CD4-positive, alpha-beta T cell (primary cell): ENCODE measurements at regions not wholly inside any gene's neighbourhood (a gene's known extent, or its start where the extent isn't known, plus 50 kb on each side); places are given as distances from the start of the nearest gene placed in this dataset.

Experiments
- ATAC-seq: fragments of 200-7000 bp; cut with Tn5 transposase; one replicate; pipeline ENCODE4 v1.10.0; 2022; ENCODE audit warnings: mild to moderate bottlenecking; ENCODE audit not compliant: poor library complexity
- CTCF ChIA-PET: fragments of 350-600 bp; sonication (Branson Sonifier 250); formaldehyde crosslinking; loops from one replicate; lab custom pipeline; 2021; ENCODE audit warnings: antibody characterized with exemption, inconsistent platforms; lab: Charles Lee
- POLR2A ChIA-PET: fragments of 350-600 bp; sonication (Branson Sonifier 250); formaldehyde crosslinking; loops from one replicate; lab custom pipeline; 2021; ENCODE audit warnings: antibody characterized with exemption, inconsistent platforms; lab: Charles Lee
- DNase-seq, 14 experiments: peaks; one replicate each; pipeline ENCODE4 v3.0.0-alpha.2; 2013 to 2020; ENCODE audit warnings: mixed read lengths in 2 of 14
- H3K27ac ChIP-seq, 2 donors: one replicate each; pipeline versions ENCODE4 v1.5.1 to v1.7.0; 2013; ENCODE audit warnings: low read length in 2 of 2, low read depth in 1 of 2, mild to moderate bottlenecking in 1 of 2
- H3K27me3 ChIP-seq, 2 experiments: 1 replicate in 1 of 2; 2 replicates in 1 of 2; pipeline versions ENCODE4 v1.6.1 to v1.7.0; 2013; ENCODE audit warnings: low read length in 2 of 2, control low read depth in 1 of 2, mild to moderate bottlenecking in 1 of 2, moderate library complexity in 1 of 2; ENCODE audit not compliant: insufficient read depth in 2 of 2, control insufficient read depth in 1 of 2
- H3K36me3 ChIP-seq: one replicate; pipeline ENCODE4 v1.6.1; 2013; ENCODE audit warnings: low read length, control low read depth; ENCODE audit not compliant: insufficient read depth
- H3K4me1 ChIP-seq: one replicate; pipeline ENCODE4 v1.6.1; 2013; ENCODE audit warnings: low read length, control low read depth; ENCODE audit not compliant: insufficient read depth
- H3K4me3 ChIP-seq: one replicate; pipeline ENCODE4 v1.5.1; 2013; ENCODE audit warnings: mild to moderate bottlenecking, low read length, moderate library complexity
- H3K9me3 ChIP-seq, 2 experiments: 1 replicate in 1 of 2; 2 replicates in 1 of 2; pipeline versions ENCODE4 v1.6.1 to v1.7.0; 2013; ENCODE audit warnings: low read length in 2 of 2, mild to moderate bottlenecking in 2 of 2, control low read depth in 1 of 2, moderate library complexity in 1 of 2; ENCODE audit not compliant: control insufficient read depth in 1 of 2, insufficient read depth in 1 of 2
- H3K27ac Mint-ChIP-seq: one replicate; pipeline ENCODE4 v1.8.0; 2020; ENCODE audit warnings: mixed read lengths
- H3K27me3 Mint-ChIP-seq: one replicate; pipeline ENCODE4 v1.8.0; 2021; ENCODE audit warnings: mixed read lengths
- H3K36me3 Mint-ChIP-seq: one replicate; pipeline ENCODE4 v1.8.0; 2021; ENCODE audit warnings: low read depth, mixed read lengths
- H3K4me1 Mint-ChIP-seq: one replicate; pipeline ENCODE4 v1.8.0; 2021; ENCODE audit warnings: low read depth, mixed read lengths
- H3K4me3 Mint-ChIP-seq: one replicate; pipeline ENCODE4 v1.8.0; 2020; ENCODE audit warnings: mild to moderate bottlenecking, mixed read lengths
- H3K9me3 Mint-ChIP-seq: one replicate; pipeline ENCODE4 v1.8.0; 2020; ENCODE audit warnings: mixed read lengths
- intact Hi-C, 2 experiments: fragments of 100-400 bp; cut with DNase I in 1 of 2; cut with micrococcal nuclease in 1 of 2; formaldehyde crosslinking; loops; one replicate each; pipeline versions ENCODE4 v1.15.1 to v1.9.0; 2023 to 2025; cut with DNase I, micrococcal nuclease
- TF ChIP-seq, protein P1 (sequence below): fragments of 200-600 bp; IDR thresholded peaks from one replicate; pipeline ENCODE4 v1.8.0; 2022; ENCODE audit warnings: antibody characterized with exemption, mild to moderate bottlenecking

DNA sequence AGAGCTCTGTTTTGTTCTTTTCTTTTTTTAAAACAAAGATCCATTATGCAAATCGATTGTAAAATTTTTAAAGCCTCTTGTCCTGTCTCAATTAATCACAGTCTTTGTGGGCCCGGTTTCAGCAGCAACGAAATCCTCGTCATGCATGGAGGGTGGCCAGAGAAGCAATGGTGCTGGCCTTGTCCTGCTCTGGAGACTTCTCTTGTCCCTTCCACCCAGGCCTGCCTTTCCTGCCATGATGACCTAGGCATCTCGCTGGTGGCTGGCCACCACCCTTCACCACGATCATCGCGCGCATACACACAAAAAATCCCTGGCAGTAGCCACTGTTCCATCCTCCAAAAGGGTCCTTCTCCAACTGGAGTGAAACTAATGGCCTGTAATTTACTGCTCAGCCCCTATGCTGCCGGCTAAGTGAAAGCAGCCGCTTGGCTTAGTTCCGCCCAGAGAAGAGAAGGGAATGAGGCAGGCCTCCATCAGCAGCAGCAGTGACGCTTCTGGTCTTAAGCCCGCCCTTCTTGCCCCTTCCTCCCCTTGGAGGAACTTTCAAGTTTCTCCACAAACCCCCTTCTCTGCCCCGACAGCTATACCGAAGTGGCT lies 309.5 kb downstream of the NPHP4 start:
- Histone ChIP-seq H3K27ac (no peak overlapping the region), H3K9me3 (no peaks in the 10 kb centered on the region), H3K36me3 (no peaks in the 10 kb centered on the region), H3K4me1 (no peaks in the 10 kb centered on the region), H3K27me3 (peaks cover 3 to 12% of the 10 kb centered on the region in 2 experiments), H3K4me3 (no peak overlapping the region)
- Mint-ChIP-seq H3K27me3 (peaks cover 35% of the 10 kb centered on the region), H3K4me1 (no peaks in the 10 kb centered on the region), H3K27ac (no peak overlapping the region), H3K36me3 (no peaks in the 10 kb centered on the region), H3K9me3 (no peaks in the 10 kb centered on the region), H3K4me3 (no peak overlapping the region)
- ATAC-seq (no peak), DNase-seq (no peak)
- ChIA-PET CTCF (no interaction called here), POLR2A (no interaction called here)
- TF ChIP-seq, protein P1, sequence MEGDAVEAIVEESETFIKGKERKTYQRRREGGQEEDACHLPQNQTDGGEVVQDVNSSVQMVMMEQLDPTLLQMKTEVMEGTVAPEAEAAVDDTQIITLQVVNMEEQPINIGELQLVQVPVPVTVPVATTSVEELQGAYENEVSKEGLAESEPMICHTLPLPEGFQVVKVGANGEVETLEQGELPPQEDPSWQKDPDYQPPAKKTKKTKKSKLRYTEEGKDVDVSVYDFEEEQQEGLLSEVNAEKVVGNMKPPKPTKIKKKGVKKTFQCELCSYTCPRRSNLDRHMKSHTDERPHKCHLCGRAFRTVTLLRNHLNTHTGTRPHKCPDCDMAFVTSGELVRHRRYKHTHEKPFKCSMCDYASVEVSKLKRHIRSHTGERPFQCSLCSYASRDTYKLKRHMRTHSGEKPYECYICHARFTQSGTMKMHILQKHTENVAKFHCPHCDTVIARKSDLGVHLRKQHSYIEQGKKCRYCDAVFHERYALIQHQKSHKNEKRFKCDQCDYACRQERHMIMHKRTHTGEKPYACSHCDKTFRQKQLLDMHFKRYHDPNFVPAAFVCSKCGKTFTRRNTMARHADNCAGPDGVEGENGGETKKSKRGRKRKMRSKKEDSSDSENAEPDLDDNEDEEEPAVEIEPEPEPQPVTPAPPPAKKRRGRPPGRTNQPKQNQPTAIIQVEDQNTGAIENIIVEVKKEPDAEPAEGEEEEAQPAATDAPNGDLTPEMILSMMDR, result no peak
- intact Hi-C loops, result no loop called here

GRCh38 chr1:5681654-5682053 lies 310.6 kb downstream of the NPHP4 start:
- TF ChIP-seq, protein P1, result no peak
- intact Hi-C loops, result no loop called here
- no peaks in the 10 kb centered on the region for H3K36me3 ChIP-seq
- no peaks in the 10 kb centered on the region for H3K4me1 ChIP-seq
- H3K36me3 Mint-ChIP-seq, result no peaks in the 10 kb centered on the region
- H3K27ac Mint-ChIP-seq, result no peak overlapping the region
- peaks cover 30% of the 10 kb centered on the region for H3K27me3 Mint-ChIP-seq
- H3K4me3 Mint-ChIP-seq, result no peak overlapping the region
- ChIA-PET CTCF (no interaction called here), POLR2A (no interaction called here)
- DNase-seq, result no peak
- no peak overlapping the region for H3K4me3 ChIP-seq
- H3K27ac ChIP-seq, result no peak overlapping the region
- H3K9me3 ChIP-seq, result no peaks in the 10 kb centered on the region
- ATAC-seq, result no peak
- H3K27me3 ChIP-seq, result peaks cover 3 to 15% of the 10 kb centered on the region in 2 experiments
- no peaks in the 10 kb centered on the region for H3K9me3 Mint-ChIP-seq
- H3K4me1 Mint-ChIP-seq, result no peaks in the 10 kb centered on the region

DNA sequence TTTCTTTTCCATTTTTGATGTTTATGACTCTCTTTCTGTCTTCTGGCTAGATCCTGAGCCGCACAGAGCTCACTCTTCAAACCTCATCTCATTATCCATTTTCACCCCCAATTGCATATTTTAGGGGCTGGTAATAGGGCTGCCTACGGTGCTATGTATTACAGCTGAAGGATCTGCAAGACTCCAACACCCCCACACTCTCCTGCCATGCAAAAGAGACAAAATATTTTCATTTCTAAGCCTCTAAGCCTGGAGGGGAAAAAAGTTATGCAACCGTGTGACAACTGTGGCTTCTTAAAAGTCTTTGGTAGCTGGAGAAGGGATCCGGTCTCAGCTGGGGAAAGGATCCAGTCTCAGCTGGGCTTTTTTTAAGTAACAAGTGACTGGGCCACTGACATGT lies 311.6 kb downstream of the NPHP4 start:
- no peaks in the 10 kb centered on the region for H3K36me3 Mint-ChIP-seq
- H3K27me3 Mint-ChIP-seq, result peaks cover 30% of the 10 kb centered on the region
- Histone ChIP-seq H3K4me1 (no peaks in the 10 kb centered on the region), H3K27ac (no peak overlapping the region), H3K27me3 (peaks cover 3 to 12% of the 10 kb centered on the region in 2 experiments), H3K4me3 (no peak overlapping the region), H3K36me3 (no peaks in the 10 kb centered on the region), H3K9me3 (no peaks in the 10 kb centered on the region)
- no peak for ATAC-seq
- H3K27ac Mint-ChIP-seq, result no peak overlapping the region
- H3K4me1 Mint-ChIP-seq, result no peaks in the 10 kb centered on the region
- TF ChIP-seq, protein P1, result no peak
- ChIA-PET POLR2A (no interaction called here), CTCF (no interaction called here)
- no peak overlapping the region for H3K4me3 Mint-ChIP-seq
- DNase-seq, result no peak
- intact Hi-C loops, result no loop called here
- H3K9me3 Mint-ChIP-seq, result peaks cover 1% of the 10 kb centered on the region
